H1 (cell line): ENCODE measurements at regions not wholly inside any gene's neighbourhood (a gene's known extent, or its start where the extent isn't known, plus 50 kb on each side); places are given as distances from the start of the nearest gene placed in this dataset.

Source experiments
- EGR1 ChIP-seq: IDR thresholded peaks from 2 replicates; pipeline ENCODE4 v1.6.1; 2011; ENCODE audit warnings: low read depth, low read length, borderline replicate concordance
- POU5F1 ChIP-seq: IDR thresholded peaks from 2 replicates; pipeline ENCODE4 v1.6.1; 2011; ENCODE audit warnings: low read depth, mild to moderate bottlenecking, low read length, moderate library complexity
- TF ChIP-seq, protein P1 (sequence below): IDR thresholded peaks from 2 replicates; pipeline ENCODE4 v1.6.1; 2011; ENCODE audit warnings: low read length, improper control_type of control experiment

GRCh38 chr1:227378871-227379554, 60.7 kb upstream of the CDC42BPA start (continued):
- TF ChIP-seq POU5F1 (no peak), EGR1 (no peak)
- TF ChIP-seq, protein P1, sequence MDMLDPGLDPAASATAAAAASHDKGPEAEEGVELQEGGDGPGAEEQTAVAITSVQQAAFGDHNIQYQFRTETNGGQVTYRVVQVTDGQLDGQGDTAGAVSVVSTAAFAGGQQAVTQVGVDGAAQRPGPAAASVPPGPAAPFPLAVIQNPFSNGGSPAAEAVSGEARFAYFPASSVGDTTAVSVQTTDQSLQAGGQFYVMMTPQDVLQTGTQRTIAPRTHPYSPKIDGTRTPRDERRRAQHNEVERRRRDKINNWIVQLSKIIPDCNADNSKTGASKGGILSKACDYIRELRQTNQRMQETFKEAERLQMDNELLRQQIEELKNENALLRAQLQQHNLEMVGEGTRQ = no peak
- TF ChIP-seq, all 59 proteins: peak for 0
